GM12891 (cell line): ENCODE measurements at regions not wholly inside any gene's neighbourhood (a gene's known extent, or its start where the extent isn't known, plus 50 kb on each side); places are given as distances from the start of the nearest gene placed in this dataset.

Experiments used
- POLR2A ChIP-seq: IDR thresholded peaks from 2 replicates; pipeline ENCODE4 v1.6.1; 2011; ENCODE audit warnings: low read depth, low read length, control low read depth
- POLR2AphosphoS5 ChIP-seq: IDR thresholded peaks from 2 replicates; pipeline ENCODE4 v1.6.1; 2011; ENCODE audit warnings: low read depth, low read length, control low read depth
- POU2F2 ChIP-seq: IDR thresholded peaks from 2 replicates; pipeline ENCODE4 v1.6.1; 2011; ENCODE audit warnings: low read depth, mild to moderate bottlenecking, control low read depth, low read length, moderate library complexity
- SPI1 ChIP-seq: IDR thresholded peaks from 2 replicates; pipeline ENCODE4 v1.6.1; 2011; ENCODE audit warnings: low read depth, low read length, control low read depth
- TAF1 ChIP-seq: IDR thresholded peaks from 2 replicates; pipeline ENCODE4 v1.6.1; 2011; ENCODE audit warnings: low read depth, low read length, control low read depth

GRCh38 chrX:103149652-103150051, 56.7 kb upstream of the NXF3 start:
- TF ChIP-seq POLR2AphosphoS5, result no peak
- no peak for TF ChIP-seq POLR2A
- no peak for TF ChIP-seq TAF1
- no peak for TF ChIP-seq POU2F2
- no peak for TF ChIP-seq SPI1
